ENCODE measurements at regions not wholly inside any gene's neighbourhood (a gene's known extent, or its start where the extent isn't known, plus 50 kb on each side); places are given as distances from the start of the nearest gene placed in this dataset.

DNA sequence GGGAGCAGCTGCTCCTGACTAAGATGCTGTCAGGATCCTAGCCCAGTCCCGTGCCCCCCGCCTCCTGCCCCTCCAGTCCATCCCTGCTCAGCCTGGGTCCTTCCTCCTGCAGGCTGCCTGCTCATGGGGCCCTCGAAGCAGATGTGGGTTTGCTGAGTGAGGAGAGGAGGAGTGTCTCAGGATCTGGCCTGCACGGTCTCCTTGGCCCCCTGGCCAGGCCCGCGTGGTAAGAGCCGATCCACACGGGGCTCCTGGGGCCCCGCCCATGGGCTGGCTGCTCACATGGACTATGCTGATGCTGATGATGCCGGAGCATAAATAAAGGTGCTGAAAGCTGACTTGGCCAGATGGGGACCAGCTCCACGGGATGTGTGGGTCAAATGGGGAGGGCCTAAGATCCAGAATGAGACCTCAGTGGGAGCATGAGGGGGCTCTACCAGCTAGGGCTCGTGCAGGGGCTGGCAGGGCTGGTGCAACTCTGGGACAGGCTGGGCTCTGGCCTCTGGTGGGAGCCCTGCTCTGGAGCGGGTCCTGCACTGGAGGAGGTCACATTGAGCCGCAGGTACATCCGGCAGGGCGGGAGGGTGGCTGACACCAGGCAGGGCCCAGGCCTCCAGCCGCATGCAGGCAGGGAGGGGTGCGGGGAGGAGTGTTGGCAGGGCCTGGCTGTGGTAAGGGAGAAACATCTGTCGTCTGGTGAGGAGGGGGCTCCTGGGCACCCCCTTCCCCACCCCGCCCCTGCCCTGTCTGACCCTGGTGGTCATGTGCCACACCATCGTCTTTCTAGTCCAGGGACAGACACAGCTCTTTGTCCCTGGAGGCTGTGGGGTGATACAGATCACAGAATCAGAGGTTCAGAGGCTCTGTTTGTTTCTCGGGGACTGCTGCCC, 275.3 kb upstream of the HDAC4 start:
- no peaks in the 10 kb centered on the region for H3K9me3 ChIP-seq (ENCODE audit: control insufficient read depth, low read length)
- no peaks in the 10 kb centered on the region for H3K27me3 ChIP-seq (ENCODE audit: control insufficient read depth, insufficient read depth, low read length)
- H3K36me3 ChIP-seq (ENCODE audit: control insufficient read depth, insufficient read depth, low read length): no peaks in the 10 kb centered on the region
- no peak overlapping the region for H3K9ac ChIP-seq (ENCODE audit: low read length)
- no peak overlapping the region for H3K4me3 ChIP-seq (ENCODE audit: low read length)
- H3K4me1 ChIP-seq (ENCODE audit: control insufficient read depth, insufficient read depth, low read length): no peaks in the 10 kb centered on the region

DNA sequence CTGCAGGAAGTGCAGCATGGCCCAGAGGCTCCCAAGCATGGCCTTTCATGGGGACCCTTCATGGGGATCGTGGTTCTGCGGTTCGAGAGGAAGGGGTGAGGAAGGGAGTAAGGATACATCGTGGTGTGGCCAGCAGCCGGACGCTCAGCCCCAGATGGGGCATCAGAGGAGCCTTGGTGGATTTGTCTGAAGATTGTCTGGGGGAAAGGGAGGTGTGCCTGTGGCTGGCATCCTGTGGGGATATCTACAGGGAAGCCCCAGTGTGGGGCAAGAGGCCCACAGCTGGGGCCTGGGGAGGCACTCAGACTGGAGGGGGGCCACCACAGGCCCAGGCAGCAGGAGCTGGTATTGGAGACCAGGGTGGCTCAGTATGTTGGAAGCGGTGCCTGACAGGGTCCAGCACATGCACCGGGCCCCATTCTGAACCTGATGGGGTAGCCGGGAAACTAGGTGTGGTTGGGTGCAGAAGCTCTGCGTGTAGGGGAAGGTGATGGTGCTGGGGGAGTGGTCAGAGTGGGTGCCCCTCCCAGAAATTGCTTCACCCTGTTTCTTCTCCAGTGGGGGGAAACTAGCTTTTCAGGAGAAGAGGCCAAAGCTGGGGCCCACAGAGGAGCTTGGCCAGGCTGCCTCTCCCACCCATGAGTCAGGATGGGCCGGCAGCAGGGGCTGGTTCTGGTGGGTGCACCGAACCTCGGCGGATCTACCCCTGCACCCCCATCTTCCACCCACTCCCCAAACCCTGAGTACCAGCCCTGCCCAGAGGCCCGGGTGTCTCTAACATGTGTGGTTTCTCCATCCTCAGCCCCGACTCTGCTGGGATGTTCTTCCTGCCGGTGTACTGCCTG, 274.4 kb upstream of the HDAC4 start:
- H3K9ac ChIP-seq (ENCODE audit: low read length): no peak overlapping the region
- H3K27me3 ChIP-seq (ENCODE audit: control insufficient read depth, insufficient read depth, low read length): no peaks in the 10 kb centered on the region
- H3K36me3 ChIP-seq (ENCODE audit: control insufficient read depth, insufficient read depth, low read length): no peaks in the 10 kb centered on the region
- H3K9me3 ChIP-seq (ENCODE audit: control insufficient read depth, low read length): no peaks in the 10 kb centered on the region
- H3K4me1 ChIP-seq (ENCODE audit: control insufficient read depth, insufficient read depth, low read length): no peaks in the 10 kb centered on the region
- no peak overlapping the region for H3K4me3 ChIP-seq (ENCODE audit: low read length)

- Histone ChIP-seq H3K27me3 (ENCODE audit: control insufficient read depth, insufficient read depth, low read length) (no peaks in the 10 kb centered on the region), H3K4me3 (ENCODE audit: low read length) (no peak overlapping the region), H3K36me3 (ENCODE audit: control insufficient read depth, insufficient read depth, low read length) (no peaks in the 10 kb centered on the region), H3K4me1 (ENCODE audit: control insufficient read depth, insufficient read depth, low read length) (no peaks in the 10 kb centered on the region), H3K9me3 (ENCODE audit: control insufficient read depth, low read length) (no peaks in the 10 kb centered on the region), H3K9ac (ENCODE audit: low read length) (no peak overlapping the region)
Measured at GRCh38 chr2:239674101-239674980, 273.5 kb upstream of the HDAC4 start.

DNA sequence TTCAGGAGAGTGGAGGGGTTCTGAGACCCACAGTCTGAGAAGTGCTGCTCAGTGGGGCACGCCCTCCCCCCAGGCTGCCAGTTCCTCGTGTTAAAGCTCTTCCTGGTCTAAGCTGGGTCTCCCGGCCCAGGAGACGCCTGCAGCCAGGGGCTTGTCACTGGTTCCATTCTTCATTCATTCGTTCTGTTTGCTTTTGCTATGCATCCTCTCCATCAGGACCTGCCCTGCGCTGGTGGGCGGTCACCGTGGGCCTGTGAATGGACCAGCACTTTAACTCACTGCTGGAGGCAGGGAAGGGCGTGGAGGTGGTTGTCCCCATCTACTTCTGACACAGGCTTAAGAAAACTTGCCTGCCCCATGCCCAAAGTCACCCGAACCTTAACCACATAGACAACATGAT, 272.8 kb upstream of the HDAC4 start:
- no peak overlapping the region for H3K9ac ChIP-seq (ENCODE audit: low read length)
- H3K9me3 ChIP-seq (ENCODE audit: control insufficient read depth, low read length): no peaks in the 10 kb centered on the region
- H3K4me1 ChIP-seq (ENCODE audit: control insufficient read depth, insufficient read depth, low read length): no peaks in the 10 kb centered on the region
- no peak overlapping the region for H3K4me3 ChIP-seq (ENCODE audit: low read length)
- H3K36me3 ChIP-seq (ENCODE audit: control insufficient read depth, insufficient read depth, low read length): no peaks in the 10 kb centered on the region
- no peaks in the 10 kb centered on the region for H3K27me3 ChIP-seq (ENCODE audit: control insufficient read depth, insufficient read depth, low read length)

DNA sequence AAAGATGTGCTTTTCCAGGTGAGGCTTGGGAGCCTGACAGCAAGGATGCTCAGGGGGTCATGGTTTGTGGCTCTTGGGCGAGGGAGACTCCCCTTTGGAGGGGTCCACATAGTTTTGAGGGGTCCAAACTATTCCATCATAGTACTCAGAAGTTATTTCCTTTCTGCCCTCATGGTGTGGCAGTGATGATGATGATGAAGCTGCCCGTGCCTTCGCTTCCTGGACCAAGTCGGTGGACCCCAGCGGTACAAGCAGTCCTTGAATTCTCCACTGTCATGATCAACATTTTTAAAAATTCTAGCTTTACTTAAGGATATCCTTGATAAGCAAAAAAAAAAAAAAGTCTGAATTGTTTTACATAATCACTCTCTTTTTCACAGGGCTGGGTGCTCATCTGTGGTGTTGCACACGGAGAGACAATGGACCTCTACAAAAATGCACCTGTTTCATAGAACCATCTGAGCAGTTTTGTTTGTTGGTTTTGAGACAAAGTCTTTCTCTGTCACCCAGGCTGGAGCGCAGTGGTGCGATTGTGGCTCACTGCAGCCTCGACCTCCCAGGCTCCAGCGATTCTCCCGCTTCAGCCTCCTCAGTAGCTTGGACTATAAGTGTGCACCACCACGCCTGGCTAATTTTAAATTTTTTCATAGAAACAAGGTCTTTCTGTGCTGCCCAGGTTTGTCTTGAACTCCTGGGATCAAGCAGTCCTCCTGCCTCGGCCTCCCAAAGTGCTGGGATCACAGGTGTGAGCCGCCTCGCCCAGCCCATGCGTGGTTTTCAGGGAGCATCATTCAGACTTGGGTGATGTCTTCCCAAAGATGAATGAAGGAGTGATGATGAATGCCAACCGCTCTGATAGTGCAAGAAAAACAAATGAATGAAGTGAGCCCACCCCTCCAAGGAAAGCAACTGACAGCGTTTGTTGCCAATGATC, 271.4 kb upstream of the HDAC4 start:
- H3K9me3 ChIP-seq (ENCODE audit: control insufficient read depth, low read length): no peaks in the 10 kb centered on the region
- no peak overlapping the region for H3K4me3 ChIP-seq (ENCODE audit: low read length)
- no peaks in the 10 kb centered on the region for H3K27me3 ChIP-seq (ENCODE audit: control insufficient read depth, insufficient read depth, low read length)
- no peak overlapping the region for H3K9ac ChIP-seq (ENCODE audit: low read length)
- H3K4me1 ChIP-seq (ENCODE audit: control insufficient read depth, insufficient read depth, low read length): no peaks in the 10 kb centered on the region
- no peaks in the 10 kb centered on the region for H3K36me3 ChIP-seq (ENCODE audit: control insufficient read depth, insufficient read depth, low read length)

GRCh38 chr2:239671471-239671870, 270.7 kb upstream of the HDAC4 start:
- Histone ChIP-seq H3K36me3 (ENCODE audit: control insufficient read depth, insufficient read depth, low read length) (no peaks in the 10 kb centered on the region), H3K4me3 (ENCODE audit: low read length) (no peak overlapping the region), H3K27me3 (ENCODE audit: control insufficient read depth, insufficient read depth, low read length) (no peaks in the 10 kb centered on the region), H3K4me1 (ENCODE audit: control insufficient read depth, insufficient read depth, low read length) (no peaks in the 10 kb centered on the region), H3K9ac (ENCODE audit: low read length) (no peak overlapping the region), H3K9me3 (ENCODE audit: control insufficient read depth, low read length) (no peaks in the 10 kb centered on the region)

GRCh38 chr2:239670463-239671120, 269.8 kb upstream of the HDAC4 start:
- H3K4me1 ChIP-seq (ENCODE audit: control insufficient read depth, insufficient read depth, low read length): no peaks in the 10 kb centered on the region
- no peaks in the 10 kb centered on the region for H3K9me3 ChIP-seq (ENCODE audit: control insufficient read depth, low read length)
- no peak overlapping the region for H3K4me3 ChIP-seq (ENCODE audit: low read length)
- H3K36me3 ChIP-seq (ENCODE audit: control insufficient read depth, insufficient read depth, low read length): no peaks in the 10 kb centered on the region
- H3K27me3 ChIP-seq (ENCODE audit: control insufficient read depth, insufficient read depth, low read length): no peaks in the 10 kb centered on the region
- H3K9ac ChIP-seq (ENCODE audit: low read length): no peak overlapping the region

DNA sequence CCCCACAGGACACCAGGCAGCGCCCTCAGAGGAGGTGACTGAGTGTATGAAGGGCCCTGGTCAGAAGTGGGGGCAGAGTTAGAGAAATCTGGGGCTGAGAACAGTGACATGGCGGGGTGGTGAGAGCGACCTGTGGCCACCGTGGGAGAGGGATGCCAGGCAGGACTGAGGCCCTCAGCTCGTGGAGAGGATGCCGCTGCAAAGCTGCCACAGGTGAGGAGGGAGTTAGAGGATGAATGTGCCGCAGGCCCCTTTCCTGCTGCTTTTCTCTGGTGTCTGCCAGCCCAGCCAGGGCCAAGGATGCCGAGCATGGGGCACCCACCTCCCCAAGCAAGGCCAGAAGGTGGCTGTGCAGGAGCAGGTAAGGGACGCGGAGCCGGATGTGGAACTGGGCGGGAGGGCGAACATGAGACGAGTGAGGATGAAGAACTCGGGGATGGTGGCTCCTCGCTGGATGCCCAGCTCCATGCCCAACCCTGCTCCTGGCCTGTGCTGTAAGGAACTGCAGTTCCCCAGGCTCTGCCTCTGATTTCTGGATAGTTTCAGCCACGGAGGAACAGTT, 269.2 kb upstream of the HDAC4 start:
- Histone ChIP-seq H3K9me3 (ENCODE audit: control insufficient read depth, low read length) (no peaks in the 10 kb centered on the region), H3K4me1 (ENCODE audit: control insufficient read depth, insufficient read depth, low read length) (no peaks in the 10 kb centered on the region), H3K36me3 (ENCODE audit: control insufficient read depth, insufficient read depth, low read length) (no peaks in the 10 kb centered on the region), H3K27me3 (ENCODE audit: control insufficient read depth, insufficient read depth, low read length) (no peaks in the 10 kb centered on the region), H3K4me3 (ENCODE audit: low read length) (no peak overlapping the region), H3K9ac (ENCODE audit: low read length) (no peak overlapping the region)

DNA sequence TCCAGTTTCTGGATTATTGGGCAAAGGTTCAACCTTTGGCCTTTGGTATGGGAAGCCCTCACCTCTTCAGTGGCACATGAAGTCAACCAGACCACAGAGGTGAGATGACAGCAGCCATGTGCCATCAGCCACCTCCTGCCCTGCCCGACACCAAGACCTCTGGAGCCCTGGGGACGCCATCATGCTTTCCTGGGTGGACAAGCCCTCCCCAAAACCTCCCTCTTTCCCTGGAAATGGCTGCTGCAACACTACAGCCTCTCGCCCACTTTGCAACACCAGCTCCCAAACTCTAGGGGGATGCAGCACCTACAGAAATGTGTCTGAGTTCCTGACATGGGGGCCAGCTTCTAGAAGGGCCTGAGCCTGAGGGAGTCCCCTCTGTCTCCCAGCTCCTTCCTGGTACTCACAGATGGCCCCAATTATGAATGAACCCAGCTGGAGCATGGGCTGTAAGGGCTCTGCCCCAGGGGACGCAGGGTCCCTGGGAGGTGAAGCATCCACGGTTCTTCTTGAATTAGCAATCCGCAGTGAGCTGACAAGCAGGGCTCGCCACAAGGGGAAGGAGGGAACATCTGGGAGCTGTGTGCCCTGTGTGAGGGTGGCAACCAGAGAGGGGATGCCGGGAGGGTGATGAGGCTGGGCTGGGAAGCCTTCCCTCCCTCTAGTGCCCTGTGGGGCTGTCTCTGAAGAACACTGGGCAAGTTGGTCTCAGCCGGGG, 268.5 kb upstream of the HDAC4 start:
- Histone ChIP-seq H3K4me3 (ENCODE audit: low read length) (no peak overlapping the region), H3K4me1 (ENCODE audit: control insufficient read depth, insufficient read depth, low read length) (no peaks in the 10 kb centered on the region), H3K27me3 (ENCODE audit: control insufficient read depth, insufficient read depth, low read length) (no peaks in the 10 kb centered on the region), H3K9me3 (ENCODE audit: control insufficient read depth, low read length) (no peaks in the 10 kb centered on the region), H3K36me3 (ENCODE audit: control insufficient read depth, insufficient read depth, low read length) (no peaks in the 10 kb centered on the region), H3K9ac (ENCODE audit: low read length) (no peak overlapping the region)

GRCh38 chr2:239668651-239669050, 267.8 kb upstream of the HDAC4 start:
- no peaks in the 10 kb centered on the region for H3K4me1 ChIP-seq (ENCODE audit: control insufficient read depth, insufficient read depth, low read length)
- H3K9me3 ChIP-seq (ENCODE audit: control insufficient read depth, low read length): no peaks in the 10 kb centered on the region
- no peaks in the 10 kb centered on the region for H3K36me3 ChIP-seq (ENCODE audit: control insufficient read depth, insufficient read depth, low read length)
- H3K4me3 ChIP-seq (ENCODE audit: low read length): no peak overlapping the region
- no peaks in the 10 kb centered on the region for H3K27me3 ChIP-seq (ENCODE audit: control insufficient read depth, insufficient read depth, low read length)
- no peak overlapping the region for H3K9ac ChIP-seq (ENCODE audit: low read length)
